CD8-positive, alpha-beta memory T cell (primary cell): ENCODE measurements at regions not wholly inside any gene's neighbourhood (a gene's known extent, or its start where the extent isn't known, plus 50 kb on each side); places are given as distances from the start of the nearest gene placed in this dataset.

ENCODE experiments used
- CTCF ChIA-PET: fragments of 350-600 bp; sonication (Branson Sonifier 250); formaldehyde crosslinking; loops from one replicate; lab custom pipeline; 2021; ENCODE audit warnings: antibody characterized with exemption; lab: Charles Lee
- POLR2A ChIA-PET: fragments of 350-600 bp; sonication (Branson Sonifier 250); formaldehyde crosslinking; loops from one replicate; lab custom pipeline; 2021; ENCODE audit warnings: antibody characterized with exemption; lab: Charles Lee
- DNase-seq, 5 donors: peaks; one replicate each; pipeline versions ENCODE4 v3.0.0 to v3.0.0-alpha.2; 2020 to 2022; ENCODE audit warnings: mixed read lengths in 1 of 5
- H3K27ac ChIP-seq: one replicate; pipeline ENCODE4 v1.7.0; 2013; ENCODE audit warnings: low read depth, mild to moderate bottlenecking, low read length, moderate library complexity
- H3K27me3 ChIP-seq: 2 replicates; pipeline ENCODE4 v1.7.0; 2013; ENCODE audit warnings: low read length, mild to moderate bottlenecking; ENCODE audit not compliant: insufficient read depth, poor library complexity, severe bottlenecking
- H3K36me3 ChIP-seq: 2 replicates; pipeline ENCODE4 v1.7.0; 2013; ENCODE audit warnings: mild to moderate bottlenecking, low read length, moderate library complexity; ENCODE audit not compliant: insufficient read depth
- H3K4me1 ChIP-seq: 2 replicates; pipeline ENCODE4 v1.7.0; 2013; ENCODE audit warnings: mild to moderate bottlenecking, low read length, moderate library complexity; ENCODE audit not compliant: insufficient read depth
- H3K4me3 ChIP-seq: 2 replicates; pipeline ENCODE4 v1.7.0; 2013; ENCODE audit warnings: mild to moderate bottlenecking, low read length
- H3K9me3 ChIP-seq: 2 replicates; pipeline ENCODE4 v1.7.0; 2013; ENCODE audit warnings: mild to moderate bottlenecking, low read length
- H3K27ac Mint-ChIP-seq, 8 donors: one replicate each; pipeline ENCODE4 v1.8.0; 2020 to 2021; ENCODE audit warnings: mixed read lengths in 8 of 8, mild to moderate bottlenecking in 6 of 8, inconsistent platforms in 3 of 8, moderate library complexity in 3 of 8
- H3K27me3 Mint-ChIP-seq, 2 donors: one replicate each; pipeline ENCODE4 v1.8.0; 2020 to 2021; ENCODE audit warnings: mixed read lengths in 2 of 2, mild to moderate bottlenecking in 1 of 2, moderate library complexity in 1 of 2
- H3K36me3 Mint-ChIP-seq, 3 donors: one replicate each; pipeline ENCODE4 v1.8.0; 2020 to 2021; ENCODE audit warnings: mixed read lengths in 3 of 3, inconsistent platforms in 1 of 3, mild to moderate bottlenecking in 1 of 3
- H3K4me1 Mint-ChIP-seq, 3 donors: one replicate each; pipeline ENCODE4 v1.8.0; 2020 to 2021; ENCODE audit warnings: mixed read lengths in 3 of 3, inconsistent platforms in 1 of 3, mild to moderate bottlenecking in 1 of 3
- H3K4me3 Mint-ChIP-seq, 7 donors: one replicate each; pipeline ENCODE4 v1.8.0; 2020 to 2021; ENCODE audit warnings: mixed read lengths in 7 of 7, mild to moderate bottlenecking in 6 of 7, moderate library complexity in 4 of 7, inconsistent platforms in 2 of 7
- H3K9me3 Mint-ChIP-seq, 5 donors: one replicate each; pipeline ENCODE4 v1.8.0; 2020 to 2022; ENCODE audit warnings: mixed read lengths in 5 of 5, mild to moderate bottlenecking in 3 of 5, moderate library complexity in 2 of 5, inconsistent platforms in 1 of 5

DNA sequence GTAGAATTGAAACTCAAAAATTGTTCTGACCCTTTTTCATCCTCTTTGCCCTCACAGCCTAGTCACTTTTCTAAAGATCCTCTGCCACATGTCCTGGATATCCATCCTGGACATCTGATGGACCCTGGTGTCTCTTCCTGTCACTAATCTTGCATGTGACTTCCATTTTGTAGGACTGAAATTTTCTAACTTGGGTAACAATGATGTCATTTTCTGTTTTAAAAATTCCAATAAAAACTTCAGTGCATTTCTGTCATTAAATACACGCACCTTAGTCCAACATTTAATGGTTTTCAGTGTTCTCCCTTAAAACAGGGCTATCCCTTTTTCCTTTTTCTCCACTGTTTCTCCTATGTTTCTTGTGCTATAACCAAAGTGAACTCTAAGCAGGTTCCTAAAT is 684.9 kb upstream of the ANKRD30A start:
- H3K4me3 ChIP-seq: no peak overlapping the region
- H3K27me3 ChIP-seq: no peaks in the 10 kb centered on the region
- no peaks in the 10 kb centered on the region for H3K36me3 ChIP-seq
- no peak for DNase-seq
- no peak overlapping the region for H3K27ac ChIP-seq
- ChIA-PET CTCF (no interaction called here), POLR2A (no interaction called here)
- Mint-ChIP-seq H3K9me3 (peaks cover 0 to 14% (median 11%) of the 10 kb centered on the region in 5 donors), H3K36me3 (no peaks in the 10 kb centered on the region), H3K27ac (no peak overlapping the region), H3K27me3 (no peaks in the 10 kb centered on the region), H3K4me1 (no peaks in the 10 kb centered on the region), H3K4me3 (no peak overlapping the region)
- H3K9me3 ChIP-seq: no peaks in the 10 kb centered on the region
- no peaks in the 10 kb centered on the region for H3K4me1 ChIP-seq

DNA sequence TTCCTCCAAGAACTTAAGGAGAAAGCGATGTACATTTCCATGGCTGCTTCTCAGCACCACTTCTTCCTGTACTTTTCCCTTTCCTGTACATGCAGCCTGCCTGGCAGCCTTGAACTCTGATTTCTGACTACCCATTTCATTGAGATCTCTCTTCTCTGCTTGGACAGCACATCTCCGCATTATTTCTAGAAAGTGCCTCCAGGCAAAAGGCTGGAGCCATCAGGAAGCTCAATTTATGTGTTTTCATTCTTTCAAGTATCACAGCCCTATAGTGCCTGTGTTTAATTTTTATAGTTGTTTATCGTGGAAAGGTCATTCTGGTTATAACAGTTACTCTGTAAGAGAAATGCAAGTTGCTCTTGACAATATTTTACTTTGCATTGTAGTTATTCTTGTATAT is 688.0 kb upstream of the ANKRD30A start:
- H3K4me1 ChIP-seq: no peaks in the 10 kb centered on the region
- H3K27me3 ChIP-seq: no peaks in the 10 kb centered on the region
- Mint-ChIP-seq H3K27ac (no peak overlapping the region), H3K9me3 (peaks cover 1 to 11% (median 9%) of the 10 kb centered on the region in 5 donors), H3K27me3 (no peaks in the 10 kb centered on the region), H3K36me3 (no peaks in the 10 kb centered on the region), H3K4me1 (no peaks in the 10 kb centered on the region), H3K4me3 (no peak overlapping the region)
- H3K36me3 ChIP-seq: no peaks in the 10 kb centered on the region
- POLR2A ChIA-PET: no interaction called here
- no peak overlapping the region for H3K4me3 ChIP-seq
- no peaks in the 10 kb centered on the region for H3K9me3 ChIP-seq
- no peak overlapping the region for H3K27ac ChIP-seq
- CTCF ChIA-PET: no interaction called here
- DNase-seq: no peak

GRCh38 chr10:36428507-36428906 is 696.9 kb upstream of the ANKRD30A start:
- Histone ChIP-seq H3K4me1 (no peaks in the 10 kb centered on the region), H3K9me3 (no peaks in the 10 kb centered on the region), H3K27ac (no peak overlapping the region), H3K4me3 (no peak overlapping the region), H3K27me3 (no peaks in the 10 kb centered on the region), H3K36me3 (no peaks in the 10 kb centered on the region)
- ChIA-PET CTCF (no interaction called here), POLR2A (no interaction called here)
- no peak for DNase-seq
- Mint-ChIP-seq H3K27ac (no peak overlapping the region), H3K4me1 (no peaks in the 10 kb centered on the region), H3K9me3 (peaks cover 3 to 13% (median 7%) of the 10 kb centered on the region in 5 donors), H3K4me3 (no peak overlapping the region), H3K36me3 (no peaks in the 10 kb centered on the region), H3K27me3 (no peaks in the 10 kb centered on the region)

DNA sequence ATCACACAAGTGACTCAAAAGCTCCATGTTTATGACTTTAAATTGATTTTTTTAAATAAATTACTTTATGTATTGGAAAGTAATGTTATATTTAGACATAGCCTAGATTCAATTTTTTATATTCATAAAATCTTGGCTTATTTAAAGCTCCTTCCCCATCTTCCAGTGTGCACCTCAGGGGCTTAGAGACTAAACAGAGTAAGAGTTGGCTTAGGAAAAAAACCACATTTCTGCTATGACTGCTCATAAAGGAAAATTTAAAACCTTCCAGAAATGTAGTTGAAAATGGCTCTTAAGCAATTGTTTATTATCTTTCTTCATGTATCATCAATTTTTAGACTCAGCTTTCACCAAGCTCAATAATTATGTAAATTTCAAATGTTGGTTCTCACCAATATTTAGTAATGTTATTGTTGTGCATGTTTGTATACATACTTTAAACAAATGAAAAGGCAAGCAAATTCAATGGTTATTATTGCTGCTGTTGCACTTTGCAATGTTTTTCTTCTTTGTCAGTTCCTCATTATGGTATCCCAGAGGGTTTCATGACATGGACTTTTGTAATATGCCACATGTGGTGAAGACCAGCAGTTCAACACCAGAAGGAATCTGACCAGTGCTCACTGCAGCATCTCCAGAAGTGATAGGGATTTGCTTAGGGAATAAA is 700.1 kb upstream of the ANKRD30A start:
- Mint-ChIP-seq H3K4me3 (no peak overlapping the region), H3K27ac (no peak overlapping the region), H3K27me3 (no peaks in the 10 kb centered on the region), H3K4me1 (no peaks in the 10 kb centered on the region), H3K36me3 (peaks cover 0 to 2% (median 0%) of the 10 kb centered on the region in 3 donors), H3K9me3 (peaks cover 0 to 11% (median 7%) of the 10 kb centered on the region in 5 donors)
- ChIA-PET CTCF (no interaction called here), POLR2A (no interaction called here)
- DNase-seq: no peak
- Histone ChIP-seq H3K27ac (no peak overlapping the region), H3K4me3 (no peak overlapping the region), H3K4me1 (no peaks in the 10 kb centered on the region), H3K36me3 (no peaks in the 10 kb centered on the region), H3K27me3 (no peaks in the 10 kb centered on the region), H3K9me3 (no peaks in the 10 kb centered on the region)

- H3K36me3 Mint-ChIP-seq: peaks cover 0 to 2% (median 0%) of the 10 kb centered on the region in 3 donors
- no peaks in the 10 kb centered on the region for H3K27me3 Mint-ChIP-seq
- no peak overlapping the region for H3K4me3 Mint-ChIP-seq
- Histone ChIP-seq H3K27me3 (no peaks in the 10 kb centered on the region), H3K4me1 (no peaks in the 10 kb centered on the region), H3K9me3 (no peaks in the 10 kb centered on the region), H3K36me3 (no peaks in the 10 kb centered on the region), H3K27ac (no peak overlapping the region), H3K4me3 (no peak overlapping the region)
- no peaks in the 10 kb centered on the region for H3K4me1 Mint-ChIP-seq
- ChIA-PET CTCF (no interaction called here), POLR2A (no interaction called here)
- no peak overlapping the region for H3K27ac Mint-ChIP-seq
- DNase-seq: no peak
- peaks cover 0 to 11% (median 7%) of the 10 kb centered on the region in 5 donors for H3K9me3 Mint-ChIP-seq
These were observed 700.9 kb upstream of the ANKRD30A start for GRCh38 chr10:36424502-36424901.

DNA sequence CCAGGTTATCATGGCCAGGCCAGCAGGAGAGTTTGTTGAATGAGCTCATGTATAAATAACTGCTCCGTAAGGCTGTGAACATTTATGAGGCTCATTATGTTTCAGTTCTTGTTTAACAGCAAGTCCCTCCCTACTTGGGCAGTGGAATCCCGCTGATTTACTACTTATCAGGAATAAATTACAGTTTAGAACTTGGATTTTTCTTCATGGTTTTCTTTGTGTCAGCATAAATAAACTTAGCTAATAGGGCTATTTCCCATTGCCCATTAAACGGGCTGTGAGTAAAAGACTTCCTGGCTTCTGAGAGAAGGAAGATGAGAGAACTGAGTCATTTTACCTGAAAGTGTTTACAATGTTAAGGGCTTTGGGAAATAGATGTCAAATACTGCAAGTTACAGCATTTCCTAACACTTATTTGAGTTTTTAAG is 701.6 kb upstream of the ANKRD30A start:
- no peak overlapping the region for H3K27ac Mint-ChIP-seq
- peaks cover 0 to 2% (median 0%) of the 10 kb centered on the region in 3 donors for H3K36me3 Mint-ChIP-seq
- peaks cover 0 to 16% (median 7%) of the 10 kb centered on the region in 5 donors for H3K9me3 Mint-ChIP-seq
- ChIA-PET POLR2A (no interaction called here), CTCF (no interaction called here)
- no peaks in the 10 kb centered on the region for H3K4me1 Mint-ChIP-seq
- H3K4me3 Mint-ChIP-seq: no peak overlapping the region
- H3K27me3 ChIP-seq: no peaks in the 10 kb centered on the region
- H3K4me1 ChIP-seq: no peaks in the 10 kb centered on the region
- no peak overlapping the region for H3K4me3 ChIP-seq
- H3K27me3 Mint-ChIP-seq: no peaks in the 10 kb centered on the region
- H3K9me3 ChIP-seq: no peaks in the 10 kb centered on the region
- DNase-seq: no peak
- no peaks in the 10 kb centered on the region for H3K36me3 ChIP-seq
- H3K27ac ChIP-seq: no peak overlapping the region

- peaks cover 1 to 20% (median 5%) of the 10 kb centered on the region in 5 donors for H3K9me3 Mint-ChIP-seq
- Histone ChIP-seq H3K36me3 (no peaks in the 10 kb centered on the region), H3K27ac (no peak overlapping the region), H3K9me3 (peaks cover under 1% of the 10 kb centered on the region), H3K27me3 (no peaks in the 10 kb centered on the region), H3K4me1 (no peaks in the 10 kb centered on the region), H3K4me3 (no peak overlapping the region)
- ChIA-PET CTCF (no interaction called here), POLR2A (no interaction called here)
- peaks cover 0 to 2% (median 0%) of the 10 kb centered on the region in 3 donors for H3K36me3 Mint-ChIP-seq
- no peaks in the 10 kb centered on the region for H3K4me1 Mint-ChIP-seq
- H3K27me3 Mint-ChIP-seq: no peaks in the 10 kb centered on the region
- no peak for DNase-seq
- H3K27ac Mint-ChIP-seq: no peak overlapping the region
- H3K4me3 Mint-ChIP-seq: no peak overlapping the region
These were observed 703.4 kb upstream of the ANKRD30A start for GRCh38 chr10:36421992-36422391.

DNA sequence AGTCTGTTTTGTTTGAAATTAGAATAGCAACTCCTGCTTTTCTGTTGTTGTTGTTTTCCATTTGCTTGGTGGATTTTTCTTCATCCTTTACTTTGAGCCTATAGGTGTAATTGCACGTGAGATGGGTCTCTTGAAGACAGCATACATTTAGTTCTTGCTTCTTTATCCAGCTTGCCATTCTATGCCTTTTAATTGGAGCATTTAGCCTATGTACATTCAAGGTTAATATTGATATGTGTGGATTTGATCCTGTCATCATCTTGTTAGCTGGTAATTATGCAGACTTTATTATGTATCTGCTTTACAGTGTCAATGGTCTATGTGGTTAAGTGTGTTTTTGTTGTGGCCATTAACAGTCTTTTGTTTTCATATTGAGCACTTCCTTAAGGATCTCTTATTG is 708.9 kb upstream of the ANKRD30A start:
- peaks cover 3% of the 10 kb centered on the region for H3K9me3 ChIP-seq
- Mint-ChIP-seq H3K4me3 (no peak overlapping the region), H3K36me3 (no peaks in the 10 kb centered on the region), H3K27ac (no peak overlapping the region), H3K9me3 (peaks cover 3 to 33% (median 10%) of the 10 kb centered on the region in 5 donors), H3K27me3 (no peaks in the 10 kb centered on the region), H3K4me1 (no peaks in the 10 kb centered on the region)
- no peaks in the 10 kb centered on the region for H3K27me3 ChIP-seq
- H3K4me1 ChIP-seq: no peaks in the 10 kb centered on the region
- no peak overlapping the region for H3K27ac ChIP-seq
- ChIA-PET CTCF (no interaction called here), POLR2A (no interaction called here)
- DNase-seq: no peak
- H3K4me3 ChIP-seq: no peak overlapping the region
- no peaks in the 10 kb centered on the region for H3K36me3 ChIP-seq
